Muscle layer of colon (tissue), 2 donors: ENCODE measurements at regions not wholly inside any gene's neighbourhood (a gene's known extent, or its start where the extent isn't known, plus 50 kb on each side); places are given as distances from the start of the nearest gene placed in this dataset.

Experiments
- H3K27ac ChIP-seq: one replicate; pipeline ENCODE4 v1.7.0; 2013; ENCODE audit warnings: low read depth, mild to moderate bottlenecking, low read length, moderate library complexity
- H3K27me3 ChIP-seq, 2 donors: one replicate each; pipeline ENCODE4 v1.7.0; 2013; ENCODE audit warnings: low read length in 2 of 2, mild to moderate bottlenecking in 2 of 2; ENCODE audit not compliant: insufficient read depth in 2 of 2, control insufficient read depth in 1 of 2
- H3K36me3 ChIP-seq: one replicate; pipeline ENCODE4 v1.7.0; 2013; ENCODE audit warnings: mild to moderate bottlenecking, low read length; ENCODE audit not compliant: insufficient read depth
- H3K4me1 ChIP-seq: one replicate; pipeline ENCODE4 v1.7.0; 2013; ENCODE audit warnings: mild to moderate bottlenecking, low read length; ENCODE audit not compliant: insufficient read depth
- H3K4me3 ChIP-seq, 2 donors: one replicate each; pipeline ENCODE4 v1.7.0; 2013; ENCODE audit warnings: low read length in 2 of 2, low read depth in 1 of 2, mild to moderate bottlenecking in 1 of 2, moderate library complexity in 1 of 2
- H3K9ac ChIP-seq: one replicate; pipeline ENCODE4 v1.7.0; 2013; ENCODE audit warnings: low read length
- H3K9me3 ChIP-seq: one replicate; pipeline ENCODE4 v1.7.0; 2013; ENCODE audit warnings: mild to moderate bottlenecking, low read length
- donor health status: abdominal sarcoma.
- donor health status: Adenocarcinoma of cecum.

DNA sequence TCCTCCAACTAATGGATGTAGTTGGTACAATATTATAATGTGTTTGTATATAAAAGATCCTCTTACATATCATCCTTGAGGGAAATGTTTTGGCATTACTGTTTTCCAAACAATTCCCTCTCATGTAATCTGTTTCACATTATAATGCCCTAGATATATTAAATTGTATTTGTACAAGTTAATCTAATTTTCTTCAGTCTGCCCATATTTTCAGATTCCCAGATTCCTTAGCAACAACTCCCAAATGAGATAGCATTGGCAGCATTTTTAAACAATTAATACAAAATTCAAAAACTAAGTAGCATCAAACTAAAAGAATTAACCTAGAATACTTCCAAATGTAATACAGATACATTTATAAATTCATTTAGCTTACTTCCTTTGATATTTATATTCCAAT is 860.2 kb downstream of the C12orf50 start:
- H3K36me3 ChIP-seq: no peaks in the 10 kb centered on the region
- no peak overlapping the region for H3K27ac ChIP-seq
- no peaks in the 10 kb centered on the region for H3K4me1 ChIP-seq
- no peaks in the 10 kb centered on the region for H3K27me3 ChIP-seq
- H3K9me3 ChIP-seq: no peaks in the 10 kb centered on the region
- H3K4me3 ChIP-seq: no peak overlapping the region
- H3K9ac ChIP-seq: no peak overlapping the region

DNA sequence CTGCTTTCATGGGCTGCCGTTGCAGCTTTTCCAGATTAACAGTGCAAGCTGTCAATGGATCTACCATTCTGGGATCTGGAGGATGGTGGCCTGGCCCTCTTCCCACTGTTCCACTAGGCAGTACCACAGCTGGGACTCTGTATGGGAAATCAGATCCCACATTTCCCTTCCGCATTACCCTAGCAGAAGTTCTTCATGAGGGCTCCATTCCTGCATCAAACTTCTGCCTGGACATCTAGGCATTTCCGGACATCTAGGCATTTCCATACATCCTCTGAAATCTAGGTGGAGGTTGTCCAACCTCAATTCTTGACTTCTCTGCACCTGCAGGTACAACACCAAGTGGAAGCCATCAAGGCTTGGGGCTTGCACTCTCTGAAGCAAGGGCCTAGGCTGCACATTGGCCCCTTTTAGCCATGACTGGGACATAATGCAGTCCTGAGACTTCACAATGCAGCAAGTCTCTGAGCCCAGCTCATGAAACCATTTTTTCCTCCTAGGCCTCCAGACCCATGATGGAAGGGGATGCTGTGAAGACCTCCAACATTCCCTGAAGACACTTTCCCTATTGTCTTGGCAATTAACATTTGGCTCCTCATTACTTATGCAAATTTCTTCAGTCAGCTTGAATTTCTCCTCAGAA is 863.3 kb downstream of the C12orf50 start:
- Histone ChIP-seq H3K27ac (no peak overlapping the region), H3K9ac (no peak overlapping the region), H3K9me3 (no peaks in the 10 kb centered on the region), H3K4me3 (no peak overlapping the region), H3K27me3 (no peaks in the 10 kb centered on the region), H3K4me1 (no peaks in the 10 kb centered on the region), H3K36me3 (no peaks in the 10 kb centered on the region)

DNA sequence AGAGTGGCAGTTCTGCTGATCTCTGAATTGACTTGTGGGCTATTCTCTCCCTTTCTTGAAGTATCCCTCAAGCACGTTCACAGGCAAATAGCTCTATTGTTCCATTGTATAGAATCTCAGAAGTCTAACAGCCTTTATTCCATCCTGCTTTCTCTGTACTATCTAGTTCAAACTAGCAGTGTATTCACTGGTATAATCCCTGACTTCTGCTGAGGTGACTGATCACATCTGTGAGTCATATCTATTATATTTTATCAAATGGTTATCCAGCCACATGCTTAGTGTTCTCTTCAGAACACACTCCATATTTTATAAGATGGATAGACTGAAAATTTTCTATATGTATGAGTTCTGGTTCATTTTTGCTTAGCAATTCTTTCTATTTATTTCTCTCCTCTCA is 866.1 kb downstream of the C12orf50 start:
- Histone ChIP-seq H3K36me3 (no peaks in the 10 kb centered on the region), H3K27me3 (no peaks in the 10 kb centered on the region), H3K4me3 (no peak overlapping the region), H3K9ac (no peak overlapping the region), H3K27ac (no peak overlapping the region), H3K9me3 (no peaks in the 10 kb centered on the region), H3K4me1 (no peaks in the 10 kb centered on the region)

DNA sequence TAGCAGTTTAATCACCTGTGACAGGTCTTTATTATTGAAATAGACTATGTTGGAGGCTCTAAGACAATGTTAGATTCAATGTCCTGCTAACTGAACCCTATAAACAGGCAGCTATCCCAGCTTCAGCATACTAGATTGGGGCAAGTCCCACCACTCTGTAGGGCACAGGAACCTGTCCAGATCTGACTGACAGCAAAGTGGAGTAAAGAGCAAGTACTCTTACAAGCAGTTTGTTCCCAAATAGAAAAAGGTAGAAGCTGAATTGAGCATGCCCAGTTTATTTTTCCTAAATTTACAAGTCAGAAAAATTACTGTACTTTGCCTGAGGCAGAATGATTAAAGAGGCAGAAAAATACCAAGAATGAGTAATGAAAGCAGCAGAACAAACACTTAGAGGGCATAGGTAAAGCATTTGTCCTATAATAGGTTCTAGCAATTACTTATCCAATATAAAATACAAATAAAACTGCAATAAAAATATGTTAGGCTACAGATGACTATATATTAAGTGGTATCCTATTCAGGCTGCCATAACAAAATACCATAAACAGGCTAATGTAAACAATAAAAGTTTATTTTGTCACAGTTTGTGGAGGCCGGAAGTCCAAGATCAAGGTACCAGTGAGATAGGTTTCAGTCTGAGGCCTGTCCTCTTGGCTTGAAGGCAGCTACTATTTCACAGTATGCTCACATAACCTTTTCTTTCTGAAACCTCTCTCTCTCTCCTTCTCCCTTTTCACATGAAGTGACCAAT is 868.2 kb downstream of the C12orf50 start:
- Histone ChIP-seq H3K9me3 (no peaks in the 10 kb centered on the region), H3K36me3 (no peaks in the 10 kb centered on the region), H3K4me3 (no peak overlapping the region), H3K4me1 (no peaks in the 10 kb centered on the region), H3K27ac (no peak overlapping the region), H3K27me3 (no peaks in the 10 kb centered on the region), H3K9ac (no peak overlapping the region)

DNA sequence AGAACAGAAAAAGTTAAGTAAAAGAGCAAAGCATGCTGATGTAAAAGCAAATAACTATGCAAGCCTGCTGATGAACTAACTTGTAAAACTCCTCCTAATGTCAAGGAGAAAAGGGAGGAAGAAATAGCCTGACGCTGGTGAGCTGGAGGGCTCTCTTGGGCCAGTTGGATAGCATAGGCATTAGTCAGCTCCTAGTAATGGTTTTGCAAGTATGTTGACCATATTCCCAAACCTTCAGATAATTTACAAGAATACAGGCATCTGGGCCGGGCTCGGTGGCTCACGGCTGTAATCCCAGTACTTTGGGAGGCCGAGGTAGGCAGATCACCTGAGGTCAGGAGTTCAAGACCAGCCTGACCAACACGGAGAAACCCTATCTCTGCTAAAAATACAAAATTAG is 871.4 kb downstream of the C12orf50 start:
- no peaks in the 10 kb centered on the region for H3K9me3 ChIP-seq
- H3K4me1 ChIP-seq: no peaks in the 10 kb centered on the region
- no peak overlapping the region for H3K4me3 ChIP-seq

DNA sequence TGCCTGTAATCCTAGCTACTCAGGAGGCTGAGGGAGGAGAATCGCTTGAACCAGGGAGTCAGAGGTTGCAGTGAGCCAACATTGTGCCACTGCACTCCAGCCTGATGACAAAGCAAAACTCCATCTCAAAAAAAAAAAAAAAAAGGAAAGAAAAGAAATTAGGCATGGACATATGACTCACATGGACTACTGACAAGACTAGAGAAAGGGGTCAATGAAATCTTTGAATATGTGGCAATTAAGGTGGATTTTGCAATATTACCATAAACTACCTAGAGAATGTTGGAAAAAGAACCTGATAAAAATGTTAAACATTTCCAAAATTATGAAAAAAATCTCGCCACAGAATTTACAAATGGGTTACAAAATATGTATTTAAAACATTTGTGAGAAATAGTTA is 873.6 kb downstream of the C12orf50 start:
- Histone ChIP-seq H3K4me1 (peaks cover 12% of the 10 kb centered on the region), H3K27ac (no peak overlapping the region), H3K9me3 (no peaks in the 10 kb centered on the region), H3K36me3 (no peaks in the 10 kb centered on the region), H3K9ac (no peak overlapping the region), H3K27me3 (no peaks in the 10 kb centered on the region), H3K4me3 (no peak overlapping the region)

More for the DNA sequence above, 871.4 kb downstream of the C12orf50 start:
- Histone ChIP-seq H3K27ac (no peak overlapping the region), H3K9ac (no peak overlapping the region), H3K36me3 (no peaks in the 10 kb centered on the region), H3K27me3 (no peaks in the 10 kb centered on the region)

DNA sequence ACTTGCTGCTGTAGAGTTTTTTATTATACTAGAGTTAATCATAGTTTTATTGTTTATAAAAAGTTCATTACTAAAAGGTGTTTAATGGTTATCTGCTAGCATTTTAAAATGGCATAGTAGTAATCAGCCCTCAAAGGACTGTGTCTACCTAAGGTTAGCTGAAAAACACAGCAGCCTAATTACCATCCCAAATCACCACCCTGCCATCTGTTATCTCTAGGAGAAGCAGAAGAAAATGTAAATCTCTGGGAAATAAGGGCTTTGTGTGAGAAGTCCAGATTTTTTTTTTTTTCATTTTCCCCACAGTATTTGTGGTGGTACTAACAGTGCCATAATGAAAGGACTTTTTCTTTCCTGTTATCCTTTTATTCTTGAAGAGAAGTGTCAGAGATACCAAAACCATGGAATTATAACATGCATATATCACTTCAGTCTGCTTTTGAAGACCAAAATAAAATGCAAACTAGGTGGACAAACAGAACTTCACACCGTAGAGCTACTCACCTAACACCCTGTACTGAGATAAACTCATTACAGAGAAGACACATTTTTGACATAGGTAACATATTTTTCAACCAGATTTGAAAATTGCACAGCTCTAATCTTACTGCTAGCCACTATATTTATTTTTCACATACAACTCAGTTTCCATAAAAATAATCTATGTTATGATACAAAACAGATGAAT is 876.2 kb downstream of the C12orf50 start:
- Histone ChIP-seq H3K4me3 (no peak overlapping the region), H3K27me3 (no peaks in the 10 kb centered on the region), H3K27ac (no peak overlapping the region), H3K4me1 (peaks cover 12% of the 10 kb centered on the region), H3K36me3 (no peaks in the 10 kb centered on the region), H3K9ac (no peak overlapping the region), H3K9me3 (no peaks in the 10 kb centered on the region)

DNA sequence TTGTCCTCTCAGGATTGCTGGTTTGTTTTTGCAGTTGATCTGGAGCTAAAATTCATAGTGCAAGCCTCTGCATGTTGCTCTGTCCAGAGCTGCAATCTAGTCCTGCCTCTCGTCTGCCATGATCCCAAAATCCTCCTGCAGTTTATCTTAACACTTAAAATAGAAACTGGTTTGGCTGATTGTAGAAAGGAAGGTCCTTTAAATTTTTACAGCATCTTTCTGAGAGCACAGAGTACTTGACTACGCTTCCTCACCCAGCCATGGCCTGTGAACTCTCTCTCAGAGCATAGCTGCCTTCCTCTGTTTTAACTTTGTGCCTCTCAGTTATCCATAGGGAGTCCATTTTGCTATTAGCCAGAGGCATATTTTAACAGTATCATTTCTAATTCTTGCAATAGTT is 877.1 kb downstream of the C12orf50 start:
- peaks cover 12% of the 10 kb centered on the region for H3K4me1 ChIP-seq
- H3K27me3 ChIP-seq: no peaks in the 10 kb centered on the region
- no peak overlapping the region for H3K27ac ChIP-seq
- H3K4me3 ChIP-seq: no peak overlapping the region
- no peaks in the 10 kb centered on the region for H3K9me3 ChIP-seq
- H3K9ac ChIP-seq: no peak overlapping the region
- no peaks in the 10 kb centered on the region for H3K36me3 ChIP-seq

DNA sequence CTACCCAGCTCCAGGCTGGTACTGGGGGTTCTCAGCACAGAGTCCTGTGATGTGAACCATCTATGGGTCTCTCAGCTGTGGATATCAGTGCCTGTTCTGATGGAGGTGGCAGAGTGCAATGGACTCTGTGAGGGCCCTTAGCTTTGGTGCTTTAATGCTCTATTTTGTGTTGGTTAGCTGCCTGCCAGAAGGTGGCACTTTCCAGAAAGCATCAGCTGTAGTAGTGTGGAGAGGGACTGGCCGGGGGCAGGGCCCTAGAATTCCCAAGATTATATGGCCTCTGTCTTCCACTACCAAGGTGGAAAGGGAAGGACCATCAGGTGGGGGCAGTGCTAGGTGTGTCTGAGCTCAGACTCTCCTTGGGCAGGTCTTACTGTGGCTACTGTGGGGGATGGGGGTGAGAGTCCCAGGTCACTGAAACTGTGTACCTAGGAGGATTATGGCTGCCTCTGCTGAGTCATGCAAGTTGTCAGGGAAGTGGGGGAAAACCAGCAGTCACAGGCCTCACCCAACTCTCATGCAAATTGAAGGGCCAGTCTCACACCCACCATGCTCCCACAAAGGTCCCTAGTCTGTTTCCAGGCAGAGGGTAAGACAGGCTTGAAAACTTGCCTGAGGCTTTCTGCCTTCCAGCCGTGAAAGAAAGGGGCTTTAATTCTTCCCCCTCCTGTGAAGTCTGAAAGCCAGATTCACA is 878.1 kb downstream of the C12orf50 start:
- no peaks in the 10 kb centered on the region for H3K9me3 ChIP-seq
- H3K27me3 ChIP-seq: no peaks in the 10 kb centered on the region
- no peak overlapping the region for H3K9ac ChIP-seq
- no peak overlapping the region for H3K27ac ChIP-seq
- H3K4me1 ChIP-seq: peaks cover 12% of the 10 kb centered on the region
- no peak overlapping the region for H3K4me3 ChIP-seq
- no peaks in the 10 kb centered on the region for H3K36me3 ChIP-seq

DNA sequence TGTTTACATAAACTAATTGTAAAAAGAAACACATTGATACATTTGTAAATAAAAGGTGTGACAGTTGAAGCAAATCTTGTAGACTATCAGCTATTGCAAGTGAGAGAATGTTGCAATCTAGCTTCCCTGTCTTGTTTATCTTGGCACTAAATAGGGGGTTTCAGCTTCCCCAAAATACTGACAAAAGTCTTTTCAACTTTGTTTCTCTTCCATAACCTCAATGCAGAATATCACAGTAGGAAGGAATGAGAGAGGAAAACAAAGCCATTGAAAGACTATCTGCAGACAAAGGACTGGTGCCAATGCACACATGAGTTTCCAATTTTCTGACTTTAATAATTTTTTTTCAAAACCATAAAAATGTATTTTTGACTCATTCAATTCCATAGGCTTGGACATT is 886.2 kb upstream of the MGAT4C start:
- no peak overlapping the region for H3K27ac ChIP-seq
- H3K36me3 ChIP-seq: no peaks in the 10 kb centered on the region
- H3K27me3 ChIP-seq: no peaks in the 10 kb centered on the region
- no peak overlapping the region for H3K9ac ChIP-seq
- H3K4me1 ChIP-seq: no peaks in the 10 kb centered on the region
- H3K9me3 ChIP-seq: no peaks in the 10 kb centered on the region
- H3K4me3 ChIP-seq: no peak overlapping the region

DNA sequence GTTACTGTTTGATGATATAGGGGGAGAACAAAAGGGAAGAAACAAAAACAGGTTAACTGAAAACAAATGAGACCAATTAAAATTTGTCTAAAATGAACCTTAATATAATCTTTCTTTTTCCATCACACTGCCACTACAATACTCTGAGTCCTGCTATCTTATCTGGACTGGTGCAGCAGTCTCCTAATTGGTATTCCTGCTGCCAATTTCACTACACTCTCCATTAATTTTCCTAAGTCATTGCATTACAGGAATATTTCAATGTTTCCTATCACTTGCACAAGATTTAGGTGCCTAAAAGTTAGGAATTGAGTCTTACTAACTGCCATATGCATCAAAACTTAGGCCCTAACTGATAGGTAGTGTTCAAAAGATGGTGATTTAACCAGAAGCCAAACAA is 884.9 kb upstream of the MGAT4C start:
- Histone ChIP-seq H3K4me3 (no peak overlapping the region), H3K4me1 (no peaks in the 10 kb centered on the region), H3K9me3 (no peaks in the 10 kb centered on the region), H3K36me3 (no peaks in the 10 kb centered on the region), H3K9ac (no peak overlapping the region), H3K27me3 (no peaks in the 10 kb centered on the region), H3K27ac (no peak overlapping the region)
